Kidney capillary endothelial cell (primary cell): ENCODE measurements at regions not wholly inside any gene's neighbourhood (a gene's known extent, or its start where the extent isn't known, plus 50 kb on each side); places are given as distances from the start of the nearest gene placed in this dataset.

ENCODE experiments used
- DNase-seq: peaks from one replicate; pipeline ENCODE4 v3.0.0-alpha.2; 2018; ENCODE audit warnings: low spot score

- peak; percentile 26 for DNase-seq
Observed at GRCh38 chr10:3484306-3485056, 300.5 kb downstream of the KLF6 start.

GRCh38 chr10:3482200-3482993 lies 302.6 kb downstream of the KLF6 start:
- peak; percentile 76 for DNase-seq

DNA sequence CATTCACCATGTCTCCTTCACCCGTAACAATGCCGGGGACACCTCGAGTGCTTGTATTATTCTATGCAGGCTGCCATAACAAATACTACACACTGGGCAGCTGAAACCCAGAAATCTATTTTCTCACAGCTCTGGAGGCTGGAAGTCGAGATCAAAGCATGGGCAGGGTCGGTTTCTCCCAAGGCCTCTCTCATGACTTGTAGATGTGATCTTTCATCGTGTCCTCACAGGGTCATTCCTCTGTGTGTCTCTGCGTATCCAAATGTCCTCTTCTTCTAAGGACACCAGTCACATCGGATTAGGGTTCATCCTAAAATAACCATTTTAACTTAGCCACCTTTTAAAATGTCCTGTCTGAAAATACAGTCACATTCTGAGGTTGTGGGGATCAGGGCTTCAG lies 303.5 kb downstream of the KLF6 start:
- DNase-seq, result no peak

- no peak for DNase-seq
Observed at GRCh38 chr10:3480990-3481315, 304.1 kb downstream of the KLF6 start.

DNA sequence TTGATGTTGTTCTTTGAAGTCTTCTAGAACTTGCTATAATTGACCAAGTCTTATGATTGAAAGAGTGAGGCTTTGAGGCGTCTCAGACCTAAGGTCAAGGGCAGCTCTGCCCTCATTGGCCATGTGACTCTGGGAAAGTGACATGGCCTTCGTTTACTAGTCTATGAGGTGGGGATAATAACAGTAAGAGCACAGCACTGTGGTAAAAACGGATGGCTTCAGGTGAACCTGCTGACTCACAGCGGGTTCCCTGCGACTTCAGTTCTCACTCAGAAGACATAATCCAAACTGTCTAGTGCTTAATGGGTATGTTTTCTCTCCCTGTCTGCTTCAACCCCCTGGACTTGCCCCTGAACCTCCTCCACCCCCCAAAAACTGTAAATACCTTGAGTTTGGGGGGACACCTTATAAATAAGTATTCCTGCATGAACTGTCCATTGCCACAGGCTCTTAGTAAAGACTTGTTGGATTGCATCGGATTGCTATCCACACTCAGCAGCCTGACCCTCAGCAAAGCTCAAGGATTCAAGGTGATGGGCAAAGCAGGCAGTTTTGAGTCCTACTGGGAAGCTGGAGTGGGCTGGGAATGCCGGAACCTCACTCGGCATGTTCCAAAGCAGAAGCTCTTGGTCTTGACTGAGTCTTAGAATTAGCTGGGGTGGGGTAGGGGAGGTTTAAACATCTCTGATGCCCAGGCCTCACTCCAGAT lies 304.6 kb downstream of the KLF6 start:
- DNase-seq, result no peak

- no peak for DNase-seq
Observed at GRCh38 chr10:3478632-3479240, 306.2 kb upstream of the PITRM1 start.

GRCh38 chr10:3478153-3478552 lies 305.6 kb upstream of the PITRM1 start:
- DNase-seq, result no peak

DNA sequence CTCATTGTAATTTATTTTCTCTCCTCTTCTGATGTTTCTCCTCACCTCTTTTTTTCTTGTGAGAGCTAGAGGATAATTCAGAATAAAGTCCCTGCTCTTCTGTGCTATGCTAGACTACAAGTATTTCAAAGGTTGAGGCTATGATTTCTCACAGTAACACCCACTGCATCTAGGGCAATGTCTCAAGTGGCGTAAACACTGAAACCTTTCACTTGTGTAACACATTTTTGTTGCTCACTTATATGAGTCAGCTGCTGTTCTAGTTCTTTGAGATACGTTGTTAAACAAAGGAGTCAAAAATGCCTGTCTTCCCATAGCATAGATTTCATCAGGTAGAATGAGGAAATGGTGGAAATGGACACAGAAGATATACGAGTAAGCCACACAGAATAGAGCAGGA lies 305.1 kb upstream of the PITRM1 start:
- no peak for DNase-seq

DNA sequence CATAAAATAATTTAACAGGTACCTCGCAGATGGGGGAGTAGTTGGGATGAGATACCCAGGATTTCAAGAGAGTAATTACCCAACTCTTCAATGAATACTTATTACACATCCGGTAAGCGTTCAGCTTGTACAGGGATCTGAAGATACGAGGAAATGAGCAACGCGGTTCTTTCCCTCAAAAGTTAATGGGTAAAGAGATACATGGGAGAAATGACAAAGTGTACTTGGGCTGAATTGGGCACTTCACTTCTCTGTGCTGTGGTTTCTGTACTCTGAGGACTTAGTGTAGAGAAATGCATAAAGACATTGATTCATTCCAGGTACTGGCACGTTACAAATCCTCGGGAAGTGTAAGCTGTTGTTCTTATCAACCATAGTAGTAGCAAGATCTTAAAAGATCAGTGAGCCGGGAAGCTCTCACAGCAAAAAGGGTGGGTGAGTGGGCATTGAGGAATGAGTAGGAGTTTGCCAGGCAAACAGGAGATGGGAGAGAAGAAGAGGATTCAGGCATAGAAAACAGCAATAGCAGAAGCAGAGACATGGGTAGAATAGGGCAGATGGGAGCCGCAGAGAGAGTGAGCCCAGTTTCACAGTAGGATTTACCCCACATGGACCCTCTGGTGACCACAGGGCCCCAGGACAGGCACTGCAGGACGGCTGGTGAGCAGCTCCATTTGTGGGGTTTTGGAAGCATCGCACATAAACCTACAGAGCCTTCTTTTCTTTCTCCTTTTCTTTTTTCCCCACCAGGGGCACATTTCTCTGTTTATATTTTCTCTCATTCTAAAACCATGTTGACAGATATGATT lies 304.3 kb upstream of the PITRM1 start:
- DNase-seq, result no peak

DNA sequence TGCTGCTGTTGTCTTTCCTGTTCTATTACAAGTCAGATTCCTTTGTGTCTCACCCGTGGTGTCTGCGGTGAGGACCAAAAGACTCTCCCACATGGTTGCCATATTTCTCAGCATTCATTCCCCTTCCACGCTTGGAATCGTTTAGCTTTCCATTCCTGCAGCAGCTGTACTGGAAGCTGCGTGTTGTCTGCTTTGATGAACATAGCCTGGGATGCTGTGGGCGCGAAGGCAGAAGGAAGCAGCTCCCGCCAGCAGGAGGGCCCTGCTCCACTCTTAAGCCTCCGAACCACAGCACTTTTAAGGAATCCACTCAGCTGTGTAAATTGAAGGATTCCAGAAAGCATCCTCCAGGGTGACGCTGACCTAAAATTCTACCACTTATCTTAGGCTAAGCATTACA lies 303.6 kb upstream of the PITRM1 start:
- no peak for DNase-seq

DNA sequence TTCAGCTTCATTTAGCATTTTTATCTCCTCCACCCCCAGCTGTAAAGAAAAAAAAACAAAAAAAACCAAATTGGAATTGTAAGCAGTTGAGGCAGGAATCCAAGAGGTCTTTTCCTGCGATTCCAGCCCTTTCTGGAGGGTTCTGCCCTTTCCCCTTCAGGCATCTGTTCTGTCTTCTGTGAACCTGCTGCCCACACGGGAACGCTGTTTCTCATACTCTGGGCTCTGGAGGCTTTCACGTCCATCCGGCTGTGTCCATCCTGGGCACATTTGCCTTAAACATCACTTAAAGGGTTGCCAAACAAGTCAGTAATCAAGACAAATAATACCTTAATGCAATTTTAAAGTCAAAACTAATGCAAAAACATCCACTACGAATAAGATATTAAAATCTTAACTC lies 302.8 kb upstream of the PITRM1 start:
- no peak for DNase-seq

GRCh38 chr10:3474266-3474665 lies 301.7 kb upstream of the PITRM1 start:
- DNase-seq, result no peak

DNA sequence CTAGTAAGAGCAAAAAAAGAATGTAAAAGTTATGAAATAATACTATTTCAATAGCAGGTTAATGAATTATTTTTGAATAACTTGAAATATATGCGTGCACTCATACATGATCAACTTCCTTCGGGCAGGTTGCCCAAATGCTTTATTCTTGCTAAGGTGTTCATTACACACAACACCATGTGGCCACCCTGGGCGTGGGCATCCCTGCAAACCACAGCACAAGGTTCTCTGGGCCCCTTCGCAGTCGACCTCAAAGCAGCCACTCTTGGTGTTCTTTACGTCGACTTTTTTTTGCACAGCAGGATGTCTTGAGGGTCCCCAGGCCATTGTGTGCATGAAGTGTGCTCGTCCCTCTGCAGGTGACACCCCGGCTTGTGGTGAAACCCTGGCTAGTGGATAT lies 300.7 kb upstream of the PITRM1 start:
- DNase-seq, result no peak

- peak; percentile 28 for DNase-seq
Observed at GRCh38 chr10:3472287-3473051, 299.9 kb upstream of the PITRM1 start.

- no peak for DNase-seq
Observed at GRCh38 chr10:3471927-3472286, 299.3 kb upstream of the PITRM1 start.

- DNase-seq, result no peak
Observed at GRCh38 chr10:3471472-3471871, 298.9 kb upstream of the PITRM1 start.

GRCh38 chr10:3470191-3470590 lies 297.6 kb upstream of the PITRM1 start:
- DNase-seq, result no peak

DNA sequence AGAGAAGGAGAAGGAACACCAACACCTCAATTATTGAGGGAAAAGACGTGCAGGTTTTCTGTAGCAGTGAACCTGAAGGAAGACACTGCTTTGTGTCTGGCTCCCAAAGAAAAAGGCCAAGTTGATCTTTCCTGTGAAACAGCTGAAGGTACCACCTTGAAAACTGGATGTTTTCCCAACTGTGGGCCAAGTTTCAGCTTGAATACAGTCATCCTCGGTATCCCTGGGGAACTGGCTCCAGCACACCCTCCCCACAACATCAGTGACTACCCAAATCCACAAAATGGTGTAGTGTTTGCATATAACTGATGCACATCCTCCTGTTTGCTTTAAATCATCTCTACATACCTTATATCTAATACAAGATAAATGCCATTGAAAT lies 297.0 kb upstream of the PITRM1 start:
- no peak for DNase-seq

GRCh38 chr10:3468919-3469638 lies 296.5 kb upstream of the PITRM1 start:
- DNase-seq, result no peak
